Loucy (cell line): ENCODE measurements at regions not wholly inside any gene's neighbourhood (a gene's known extent, or its start where the extent isn't known, plus 50 kb on each side); places are given as distances from the start of the nearest gene placed in this dataset.

ENCODE experiments used
- CTCF ChIP-seq: fragments of 200-600 bp; sonication (generic); conservative IDR thresholded peaks from 2 replicates; pipeline ENCODE4 v1.5.1; 2014; ENCODE audit warnings: mild to moderate bottlenecking, antibody characterized with exemption, low read length
- EZH2phosphoT487 ChIP-seq: fragments of 200-600 bp; IDR thresholded peaks from 2 replicates; pipeline ENCODE4 v1.6.1; 2018; ENCODE audit warnings: antibody characterized with exemption, mild to moderate bottlenecking, moderate library complexity, borderline replicate concordance

- TF ChIP-seq CTCF (no peak), EZH2phosphoT487 (no peak)
Measured at GRCh38 chr3:71974786-71975185, 189.8 kb upstream of the PROK2 start.
